ENCODE measurements at regions not wholly inside any gene's neighbourhood (a gene's known extent, or its start where the extent isn't known, plus 50 kb on each side); places are given as distances from the start of the nearest gene placed in this dataset.

GRCh38 chr14:28482251-28483040 is 284.1 kb upstream of the FOXG1 start:
- DNase-seq (ENCODE audit: low read depth), result no peak

GRCh38 chr14:28483506-28483905 is 283.1 kb upstream of the FOXG1 start:
- DNase-seq (ENCODE audit: low read depth), result no peak

DNA sequence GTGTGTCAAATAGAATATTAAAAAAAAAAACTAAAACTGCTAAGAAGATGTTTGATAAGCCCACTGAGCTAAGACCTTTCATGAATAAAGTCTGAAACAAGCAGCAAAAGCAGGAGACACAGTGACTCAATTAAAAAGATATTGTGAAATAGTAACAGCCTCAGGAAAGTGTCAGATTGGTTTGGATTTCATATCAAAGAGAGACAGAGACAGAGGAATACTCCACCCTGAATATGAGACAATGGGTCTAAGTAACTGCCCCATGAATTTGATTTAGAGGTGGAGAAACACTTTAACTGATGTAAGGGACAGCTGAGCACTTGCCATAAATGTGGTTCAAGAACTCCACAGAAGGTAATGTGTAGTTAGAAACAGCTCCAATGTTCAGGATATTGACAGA is 277.9 kb upstream of the FOXG1 start:
- DNase-seq (ENCODE audit: low read depth), result no peak

GRCh38 chr14:28493516-28493915 is 273.1 kb upstream of the FOXG1 start:
- no peak for DNase-seq (ENCODE audit: low read depth)

GRCh38 chr14:28494196-28494595 is 272.4 kb upstream of the FOXG1 start:
- no peak for DNase-seq (ENCODE audit: low read depth)

DNA sequence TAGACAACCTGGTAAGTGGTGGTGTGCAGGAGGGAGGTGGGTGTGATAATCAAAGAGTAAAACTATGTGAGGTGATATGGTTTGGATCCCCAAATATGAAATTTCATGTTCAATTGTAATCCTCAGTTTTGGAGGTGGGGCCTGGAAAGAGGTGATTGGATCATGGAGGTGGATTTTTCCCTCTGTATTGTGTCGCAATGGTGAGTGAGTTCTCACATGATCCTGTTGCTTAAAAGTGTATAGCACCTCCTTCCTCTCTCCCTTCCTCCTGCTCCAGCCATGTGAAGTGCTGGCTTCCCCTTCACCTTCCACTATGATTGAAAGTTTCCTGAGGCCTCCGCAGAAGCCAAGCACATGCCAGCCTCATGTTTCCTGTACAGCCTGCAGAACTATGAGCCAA is 270.2 kb upstream of the FOXG1 start:
- DNase-seq (ENCODE audit: low read depth), result no peak

DNA sequence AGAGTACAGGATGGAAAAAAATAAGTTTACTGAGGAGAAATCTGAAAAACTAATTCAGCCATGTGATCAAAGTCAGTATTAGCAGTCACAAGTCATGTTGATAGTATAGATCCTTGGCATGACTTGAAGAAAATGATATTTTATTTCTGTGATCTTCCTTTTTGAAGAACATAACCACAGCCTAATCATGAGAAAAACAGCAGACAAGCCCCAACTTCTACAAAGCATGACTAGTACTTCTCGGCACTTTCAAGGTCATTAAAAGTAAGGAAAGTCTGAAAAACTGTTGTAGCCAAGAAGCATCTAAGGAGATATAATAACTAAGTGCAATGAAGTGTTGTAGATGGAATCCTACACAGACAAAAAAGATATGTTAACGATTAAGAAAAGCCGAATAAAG is 264.1 kb upstream of the FOXG1 start:
- DNase-seq (ENCODE audit: low read depth), result no peak

GRCh38 chr14:28515571-28515970 is 251.0 kb upstream of the FOXG1 start:
- DNase-seq (ENCODE audit: low read depth), result no peak

- no peak for DNase-seq (ENCODE audit: low read depth)
These were observed 229.7 kb upstream of the FOXG1 start for GRCh38 chr14:28536889-28537288.

DNA sequence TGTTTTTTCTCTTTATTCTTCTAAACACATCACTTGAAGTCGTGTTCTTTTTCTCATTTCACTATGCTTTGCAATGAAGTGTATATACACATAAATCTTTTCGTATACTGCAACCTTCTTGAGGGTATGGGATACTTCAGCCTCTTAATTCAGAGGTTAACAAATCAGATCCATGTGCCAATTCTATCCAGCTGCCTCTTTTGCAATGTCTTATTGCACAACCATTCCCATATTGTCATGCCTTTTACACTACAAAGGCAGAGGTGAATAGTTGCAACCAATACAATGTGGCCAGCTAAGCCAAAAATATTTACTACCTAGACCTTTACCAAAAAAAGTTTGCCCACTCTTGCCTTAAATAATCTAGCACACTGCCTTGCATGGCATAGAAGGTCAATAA is 224.5 kb upstream of the FOXG1 start:
- no peak for DNase-seq (ENCODE audit: low read depth)

- DNase-seq (ENCODE audit: low read depth), result no peak
These were observed 201.2 kb upstream of the FOXG1 start for GRCh38 chr14:28565345-28565744.

GRCh38 chr14:28570391-28570790 is 196.2 kb upstream of the FOXG1 start:
- no peak for DNase-seq (ENCODE audit: low read depth)

DNA sequence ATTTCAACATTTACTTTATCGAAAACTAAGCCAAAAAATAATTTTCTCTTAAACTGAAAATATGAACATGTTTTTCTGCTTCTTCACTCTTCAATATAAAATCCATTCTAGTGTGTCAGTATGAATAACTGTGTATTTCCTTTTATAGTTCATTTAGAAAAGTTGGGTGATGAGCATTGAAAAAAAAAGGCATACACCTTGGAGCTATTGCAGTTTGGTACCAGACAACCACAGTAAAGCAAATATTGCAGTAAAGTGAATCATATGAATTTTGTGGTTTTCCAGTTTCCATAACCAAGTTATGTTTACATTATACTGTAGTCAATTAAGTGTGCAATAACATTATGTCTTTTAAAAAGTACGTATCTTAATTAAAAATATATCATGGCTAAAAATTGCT is 195.0 kb upstream of the FOXG1 start:
- DNase-seq (ENCODE audit: low read depth), result no peak

GRCh38 chr14:28576523-28576922 is 190.1 kb upstream of the FOXG1 start:
- DNase-seq (ENCODE audit: low read depth), result no peak

- no peak for DNase-seq (ENCODE audit: low read depth)
These were observed 189.4 kb upstream of the FOXG1 start for GRCh38 chr14:28577187-28577586.

GRCh38 chr14:28577711-28578131 is 188.9 kb upstream of the FOXG1 start:
- no peak for DNase-seq (ENCODE audit: low read depth)

GRCh38 chr14:28584951-28585350 is 181.6 kb upstream of the FOXG1 start:
- no peak for DNase-seq (ENCODE audit: low read depth)

DNA sequence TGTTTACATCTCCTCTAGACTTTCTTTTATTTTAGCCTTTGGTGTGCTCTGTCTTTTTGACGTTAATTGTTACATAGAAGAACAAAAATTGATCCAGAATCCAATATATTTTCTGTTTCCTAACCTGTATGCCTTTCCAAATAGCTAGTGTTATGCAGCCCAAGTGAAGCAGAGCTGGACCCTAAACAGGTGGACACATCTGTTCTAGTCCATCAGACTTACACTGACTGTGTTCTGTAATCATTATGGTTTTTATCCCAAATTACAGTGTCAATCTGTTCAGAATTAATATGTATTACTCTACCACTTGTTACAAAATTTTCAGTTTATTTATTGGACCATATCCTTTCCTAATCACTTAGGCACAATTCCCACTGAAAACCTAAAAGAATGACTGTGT is 176.8 kb upstream of the FOXG1 start:
- DNase-seq (ENCODE audit: low read depth), result no peak

DNA sequence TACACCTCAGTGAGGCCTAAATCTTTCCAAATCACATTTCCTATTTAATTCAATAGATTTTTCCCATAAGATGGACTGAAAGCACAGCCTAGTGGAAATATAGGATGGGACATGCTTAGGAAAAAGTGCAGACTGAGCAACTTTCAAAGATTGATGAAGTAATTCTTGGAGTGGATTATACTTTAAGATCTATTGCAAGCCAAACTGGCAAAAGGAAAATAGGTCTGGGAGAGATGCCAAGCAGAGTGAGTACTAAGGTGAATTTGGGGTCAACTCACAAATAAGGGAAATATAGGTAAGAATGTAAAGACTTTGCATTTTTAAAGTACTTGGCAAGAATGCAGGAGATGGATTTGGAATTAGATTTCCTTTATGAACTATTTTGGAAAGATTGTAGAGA is 170.2 kb upstream of the FOXG1 start:
- no peak for DNase-seq (ENCODE audit: low read depth)

GRCh38 chr14:28599191-28599590 is 167.4 kb upstream of the FOXG1 start:
- no peak for DNase-seq (ENCODE audit: low read depth)

- DNase-seq (ENCODE audit: low read depth), result no peak
These were observed 167.0 kb upstream of the FOXG1 start for GRCh38 chr14:28599605-28600004.

- no peak for DNase-seq (ENCODE audit: low read depth)
These were observed 163.0 kb upstream of the FOXG1 start for GRCh38 chr14:28603606-28604005.

- no peak for DNase-seq (ENCODE audit: low read depth)
These were observed 158.9 kb upstream of the FOXG1 start for GRCh38 chr14:28607661-28608060.

- DNase-seq (ENCODE audit: low read depth), result no peak
These were observed 158.1 kb upstream of the FOXG1 start for GRCh38 chr14:28608443-28608842.
